Omental fat pad (tissue), 3 donors: ENCODE measurements at regions not wholly inside any gene's neighbourhood (a gene's known extent, or its start where the extent isn't known, plus 50 kb on each side); places are given as distances from the start of the nearest gene placed in this dataset.

ENCODE experiments used
- ATAC-seq: fragments of 150-250 bp; one replicate; pipeline ENCODE4 v1.9.1; 2016; ENCODE audit warnings: mild to moderate bottlenecking, moderate library complexity; ENCODE audit not compliant: low FRiP score
- DNase-seq: peaks from one replicate; pipeline ENCODE4 v3.0.0-alpha.2; 2019; ENCODE audit warnings: low spot score
- TF ChIP-seq, protein P1 (sequence below), 3 donors: fragments of 450-650 bp; IDR thresholded peaks; one replicate each; pipeline ENCODE4 v1.5.1; 2016 to 2017; ENCODE audit warnings: antibody characterized with exemption in 3 of 3, mild to moderate bottlenecking in 3 of 3, moderate library complexity in 2 of 3

- no peak for ATAC-seq
- no peak for DNase-seq
- TF ChIP-seq, protein P1, sequence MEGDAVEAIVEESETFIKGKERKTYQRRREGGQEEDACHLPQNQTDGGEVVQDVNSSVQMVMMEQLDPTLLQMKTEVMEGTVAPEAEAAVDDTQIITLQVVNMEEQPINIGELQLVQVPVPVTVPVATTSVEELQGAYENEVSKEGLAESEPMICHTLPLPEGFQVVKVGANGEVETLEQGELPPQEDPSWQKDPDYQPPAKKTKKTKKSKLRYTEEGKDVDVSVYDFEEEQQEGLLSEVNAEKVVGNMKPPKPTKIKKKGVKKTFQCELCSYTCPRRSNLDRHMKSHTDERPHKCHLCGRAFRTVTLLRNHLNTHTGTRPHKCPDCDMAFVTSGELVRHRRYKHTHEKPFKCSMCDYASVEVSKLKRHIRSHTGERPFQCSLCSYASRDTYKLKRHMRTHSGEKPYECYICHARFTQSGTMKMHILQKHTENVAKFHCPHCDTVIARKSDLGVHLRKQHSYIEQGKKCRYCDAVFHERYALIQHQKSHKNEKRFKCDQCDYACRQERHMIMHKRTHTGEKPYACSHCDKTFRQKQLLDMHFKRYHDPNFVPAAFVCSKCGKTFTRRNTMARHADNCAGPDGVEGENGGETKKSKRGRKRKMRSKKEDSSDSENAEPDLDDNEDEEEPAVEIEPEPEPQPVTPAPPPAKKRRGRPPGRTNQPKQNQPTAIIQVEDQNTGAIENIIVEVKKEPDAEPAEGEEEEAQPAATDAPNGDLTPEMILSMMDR (IDR thresholded peaks at IDR 0.05), result no peak
These were observed 388.4 kb upstream of the PTGER4 start for GRCh38 chr5:40291338-40291737.

GRCh38 chr5:40288800-40289485 lies 390.8 kb upstream of the PTGER4 start:
- DNase-seq (no peak), ATAC-seq (no peak)
- TF ChIP-seq, protein P1 (IDR thresholded peaks at IDR 0.05), result no peak

- DNase-seq (no peak), ATAC-seq (no peak)
- TF ChIP-seq, protein P1 (IDR thresholded peaks at IDR 0.05), result no peak
These were observed 394.9 kb upstream of the PTGER4 start for GRCh38 chr5:40284863-40285262.

DNA sequence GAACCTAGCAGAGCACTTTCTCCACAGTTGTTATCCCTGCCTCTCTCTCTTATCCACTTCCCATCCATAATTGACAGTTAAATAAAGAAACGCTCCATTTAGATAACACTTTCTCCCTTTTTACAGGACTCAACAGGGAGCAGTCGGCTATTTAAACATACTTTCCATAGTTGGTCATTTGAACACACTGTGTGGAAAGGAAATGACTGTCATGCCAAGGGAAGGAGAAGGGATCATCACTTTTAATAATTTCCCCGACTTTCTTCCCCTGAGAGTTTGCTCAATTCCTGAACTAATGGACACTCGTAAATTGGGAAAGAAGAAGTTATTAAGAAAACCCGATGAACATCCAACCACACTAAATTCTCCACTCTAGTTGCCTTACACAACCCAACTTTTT lies 400.8 kb upstream of the PTGER4 start:
- no peak for DNase-seq
- no peak for ATAC-seq
- TF ChIP-seq, protein P1 (IDR thresholded peaks at IDR 0.05), result no peak

GRCh38 chr5:40277161-40277906 lies 402.4 kb upstream of the PTGER4 start:
- TF ChIP-seq, protein P1 (IDR thresholded peaks at IDR 0.05), result no peak
- ATAC-seq, result no peak

DNA sequence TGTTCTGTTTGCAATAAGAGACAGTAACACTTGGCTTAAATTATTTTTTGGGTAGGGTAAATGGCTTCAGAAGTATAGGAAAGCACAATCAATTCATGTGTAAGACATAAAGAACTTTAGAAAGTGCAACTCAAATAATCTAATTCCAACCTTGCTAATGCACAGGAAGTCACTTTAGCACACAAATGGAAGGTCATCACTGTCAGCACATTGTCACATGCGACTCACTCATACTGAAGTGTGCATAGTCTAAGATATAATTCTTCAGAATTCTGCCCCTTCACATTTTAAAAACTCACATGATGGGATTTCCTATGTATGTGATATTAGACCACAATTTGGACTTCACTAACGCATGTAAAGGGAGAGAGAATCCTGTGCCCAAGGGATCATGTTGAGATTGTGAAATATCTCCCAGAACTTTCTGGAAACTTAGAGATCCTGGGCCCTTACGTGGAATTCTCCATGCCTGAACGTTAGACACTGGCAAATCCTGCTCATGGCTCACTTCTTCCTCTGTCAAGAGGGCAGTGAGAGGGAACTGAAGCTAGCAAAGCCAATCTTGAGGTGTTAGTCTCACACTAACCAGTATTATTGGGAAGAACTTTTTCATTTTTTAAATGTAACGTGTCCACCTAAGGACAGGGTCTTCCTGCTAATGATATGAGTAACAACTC lies 403.2 kb upstream of the PTGER4 start:
- ATAC-seq, result no peak
- no peak for DNase-seq
- TF ChIP-seq, protein P1 (IDR thresholded peaks at IDR 0.05), result no peak

More at GRCh38 chr5:40277161-40277906, 402.4 kb upstream of the PTGER4 start:
- DNase-seq, result no peak
